Skin of body (tissue), 1 donor: ENCODE measurements at regions not wholly inside any gene's neighbourhood (a gene's known extent, or its start where the extent isn't known, plus 50 kb on each side); places are given as distances from the start of the nearest gene placed in this dataset.

Source experiments
- DNase-seq: peaks from one replicate; lab custom pipeline; 2025; lab: John Stamatoyannopoulos, UW

DNA sequence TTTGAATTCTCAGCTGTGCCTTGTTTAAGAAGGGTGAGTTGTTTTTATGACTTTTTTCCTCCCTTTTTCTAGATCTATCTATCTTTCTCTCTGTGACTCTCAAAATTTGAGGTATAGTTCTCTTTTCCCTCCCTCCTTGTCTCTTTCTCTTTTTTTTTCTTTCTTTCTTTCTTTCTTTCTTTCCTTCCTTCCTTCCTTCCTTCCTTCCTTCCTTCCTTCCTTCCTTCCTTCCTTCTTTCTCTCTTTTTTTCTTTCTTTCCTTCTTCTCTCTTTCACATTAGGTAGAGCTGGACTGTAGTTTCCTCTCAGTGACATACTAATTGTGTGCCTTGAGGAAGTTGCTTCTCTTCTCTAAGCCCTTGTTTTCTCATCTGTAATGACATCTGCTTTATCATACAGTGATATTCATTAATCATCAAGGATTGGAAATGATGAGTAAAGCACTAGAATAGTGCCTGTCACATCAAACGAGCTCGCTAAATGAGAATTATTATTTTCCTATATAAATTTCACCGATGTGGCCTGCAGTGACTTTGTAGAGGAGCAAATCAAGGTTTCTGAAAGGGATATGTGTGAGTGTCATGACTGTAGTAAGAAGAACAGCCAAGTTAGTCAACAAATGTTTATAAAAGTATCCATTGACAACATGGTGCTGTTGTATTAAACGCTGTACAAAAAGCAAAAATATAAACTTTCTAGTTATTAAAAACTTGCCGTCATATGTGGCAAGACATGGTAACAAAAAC lies 78.9 kb upstream of the SLC38A2 start:
- no peak for DNase-seq

DNA sequence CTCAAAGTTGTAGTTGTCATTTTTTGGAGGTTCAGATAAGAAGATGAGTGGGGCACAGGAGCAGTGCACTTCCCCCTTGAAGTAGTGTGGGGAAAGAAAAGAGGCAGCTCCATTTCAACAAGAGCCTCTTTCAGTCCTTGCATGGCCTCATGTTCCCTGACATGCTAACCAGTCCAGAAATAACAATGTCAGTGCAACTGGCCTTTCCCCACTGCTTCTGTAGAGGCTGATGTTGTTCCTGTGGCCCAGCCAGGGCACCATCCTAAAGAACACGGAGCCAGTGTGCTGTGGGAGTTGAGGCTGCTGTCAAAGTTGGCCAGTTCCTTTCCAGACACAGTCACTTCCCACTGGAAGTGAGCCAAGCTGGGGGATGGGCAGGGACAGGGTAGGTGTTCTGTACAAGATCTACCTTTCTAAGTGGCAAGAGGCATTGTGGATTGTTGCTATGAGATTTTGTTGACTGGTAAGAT lies 77.7 kb upstream of the SLC38A2 start:
- DNase-seq: no peak

DNA sequence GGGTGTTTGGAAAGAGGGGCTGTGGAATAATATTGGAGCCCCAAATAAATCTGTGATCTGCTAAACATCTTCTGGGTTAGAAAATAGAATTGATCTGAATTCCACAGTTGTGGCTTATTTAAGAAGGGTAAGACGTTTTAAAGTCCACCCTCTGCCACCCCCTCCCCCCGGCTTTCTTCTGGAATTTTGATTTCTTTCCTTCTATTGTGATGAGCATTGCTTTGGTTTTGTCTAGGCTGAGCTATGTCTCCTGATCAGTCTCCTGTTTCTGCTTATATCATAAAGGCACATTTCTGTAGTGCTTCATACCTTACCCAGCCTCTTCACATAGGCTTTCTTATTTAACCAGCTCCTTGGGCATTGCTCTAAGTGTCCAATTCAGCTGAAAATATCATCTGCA lies 77.3 kb upstream of the SLC38A2 start:
- no peak for DNase-seq

DNA sequence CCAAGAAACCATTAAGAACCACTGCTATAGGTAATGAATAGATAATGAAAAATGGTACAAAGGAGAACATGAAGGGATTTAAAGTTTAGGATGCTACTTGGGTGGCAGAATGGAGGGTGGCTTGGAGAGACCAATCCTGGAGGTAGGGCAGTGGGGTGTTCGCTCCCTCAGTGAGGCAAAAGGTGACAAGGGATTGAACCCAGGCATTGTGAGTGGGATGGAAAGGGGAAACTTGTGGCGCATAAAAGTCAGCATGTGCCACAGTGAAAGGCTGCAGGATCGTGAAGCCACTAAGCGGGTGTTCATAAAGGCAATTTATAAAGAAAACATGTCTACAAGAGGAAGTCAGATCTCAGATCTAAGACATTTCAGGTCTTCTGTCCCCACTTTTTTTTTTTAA lies 76.7 kb upstream of the SLC38A2 start:
- no peak for DNase-seq

DNA sequence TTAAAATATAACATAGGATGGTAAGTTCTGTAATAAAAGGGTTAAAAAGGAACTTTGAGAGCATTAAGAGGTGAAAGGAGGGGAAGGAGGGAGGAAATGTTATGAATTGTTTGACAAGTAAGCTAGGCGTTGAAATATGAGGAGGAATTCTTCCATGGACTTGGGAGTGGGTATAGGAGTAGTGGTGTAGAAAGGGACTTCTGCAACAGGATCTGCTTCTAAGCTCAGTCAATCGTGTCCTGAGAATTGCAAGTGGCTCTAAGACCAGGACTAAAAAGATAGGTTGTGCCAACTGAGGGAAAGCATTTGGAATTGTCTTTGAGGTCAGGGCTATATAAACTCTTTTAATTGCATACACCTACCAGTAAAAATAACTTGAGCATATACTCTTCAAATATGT lies 74.1 kb upstream of the SLC38A2 start:
- no peak for DNase-seq

DNA sequence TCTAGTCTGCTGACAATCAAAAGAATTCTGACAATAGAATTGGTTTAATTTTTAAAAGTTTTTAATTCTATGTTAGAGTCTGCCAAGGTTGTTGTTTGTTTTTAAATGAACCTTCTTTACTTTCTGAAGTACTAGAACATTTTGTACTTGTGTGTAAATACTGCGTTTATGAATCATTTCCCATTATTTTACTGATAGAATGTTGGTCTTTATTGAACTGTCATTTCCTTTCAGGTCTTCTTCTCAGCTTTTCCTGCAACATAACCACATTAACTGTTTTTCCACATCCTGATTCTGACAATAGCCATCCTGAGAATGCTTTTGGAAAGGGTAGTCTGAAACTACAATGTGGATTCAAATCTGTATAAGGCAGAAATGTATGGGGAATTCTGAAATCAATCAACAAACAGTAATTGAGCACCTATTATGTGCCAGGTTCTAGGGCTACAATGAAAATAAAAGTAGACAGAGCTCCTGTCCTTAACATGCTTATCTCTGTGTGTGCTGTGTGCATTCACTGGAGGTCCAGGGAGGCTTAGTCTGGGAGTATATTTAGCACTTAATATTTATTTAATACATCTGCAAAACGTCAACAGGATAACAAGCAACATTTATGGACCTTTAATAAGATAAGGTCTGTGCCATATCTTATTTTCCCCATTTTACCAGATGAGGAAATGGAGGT lies 73.1 kb upstream of the SLC38A2 start:
- no peak for DNase-seq

DNA sequence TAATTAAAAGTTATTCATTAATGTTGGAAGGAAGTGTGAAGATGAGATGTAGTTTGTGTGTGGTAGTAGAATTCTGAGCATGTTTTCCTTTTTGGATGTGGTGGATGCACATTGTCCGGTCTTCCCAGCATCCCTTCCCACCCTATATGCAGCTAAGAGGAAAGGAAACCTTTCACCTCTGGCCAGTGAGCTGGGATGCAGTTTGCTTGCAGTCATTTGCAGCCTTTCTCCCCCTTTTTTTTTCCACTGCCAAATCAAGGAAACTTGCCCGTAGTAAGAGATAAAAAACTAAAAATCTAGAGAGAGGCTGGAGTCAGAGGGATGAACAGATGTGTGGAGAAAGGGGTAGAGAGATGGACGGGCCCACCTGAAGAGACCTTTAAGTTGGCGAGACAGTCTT lies 72.5 kb upstream of the SLC38A2 start:
- DNase-seq: no peak

DNA sequence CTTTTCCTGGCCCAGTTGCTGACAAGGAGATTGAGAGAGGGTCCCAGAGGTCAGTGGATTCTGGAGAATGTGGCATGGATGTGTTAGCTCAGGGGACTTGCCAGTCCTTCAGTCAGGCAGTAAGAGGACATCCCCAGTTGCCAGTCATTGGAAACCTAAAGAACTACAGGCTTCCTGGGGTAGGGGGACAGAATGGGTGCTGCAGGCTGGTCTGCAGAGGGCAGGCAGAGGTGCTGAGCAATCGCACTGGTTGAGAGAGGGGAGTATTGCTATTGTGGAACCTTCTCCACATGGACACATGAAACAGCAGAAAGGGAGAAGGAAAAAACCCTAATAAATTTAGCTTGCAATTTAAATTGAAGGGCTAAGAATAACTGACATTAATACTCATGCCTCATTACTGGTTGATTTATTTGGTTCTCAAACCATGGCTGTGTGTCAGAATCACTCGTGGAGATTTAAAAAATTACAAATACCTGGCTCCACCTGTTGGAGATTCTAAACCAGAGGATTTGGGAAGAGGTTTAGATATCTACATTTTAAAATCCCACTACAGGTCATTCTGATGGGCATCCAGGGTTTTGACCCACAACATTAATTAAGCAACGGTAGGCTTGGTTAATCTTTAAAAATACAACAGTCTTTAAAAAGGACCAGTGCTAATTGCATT lies 71.2 kb upstream of the SLC38A2 start:
- DNase-seq: no peak

DNA sequence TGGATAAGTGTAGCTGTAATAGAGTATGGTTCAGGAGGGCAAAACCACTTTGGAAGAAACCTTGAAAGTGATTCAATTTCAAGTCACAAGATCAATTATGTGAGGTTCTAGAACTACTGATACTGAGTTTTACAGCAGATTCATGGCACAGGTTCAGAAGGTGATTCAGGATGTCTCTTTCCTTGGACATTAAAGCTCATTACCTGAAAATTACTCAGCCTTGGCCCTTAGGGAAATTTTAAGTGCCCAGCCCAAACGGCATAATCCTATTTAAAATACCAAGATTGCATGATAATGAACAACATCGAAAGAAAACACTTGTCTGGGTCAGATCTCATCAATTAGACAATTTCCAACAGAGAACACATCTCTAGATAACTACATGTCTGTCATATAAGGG lies 70.2 kb upstream of the SLC38A2 start:
- DNase-seq: no peak

DNA sequence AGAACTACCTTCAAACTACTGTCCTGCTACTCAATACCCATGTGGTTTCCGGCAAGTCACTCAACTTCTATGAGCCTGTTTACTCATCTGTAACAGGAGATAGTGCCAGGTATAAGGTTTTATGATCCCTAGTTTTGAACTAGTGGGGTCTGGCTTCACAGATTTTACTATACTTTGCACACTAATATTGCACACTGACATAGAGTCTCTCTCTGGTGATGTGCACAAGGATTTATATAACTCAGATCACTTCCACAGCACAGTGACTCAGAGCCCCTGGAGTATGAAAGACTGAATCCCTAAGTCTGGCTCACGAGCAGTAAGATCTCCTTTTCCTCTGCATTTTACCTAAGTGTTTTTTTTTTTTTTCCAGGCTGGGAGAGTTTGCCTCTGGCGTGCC lies 69.7 kb upstream of the SLC38A2 start:
- DNase-seq: no peak

DNA sequence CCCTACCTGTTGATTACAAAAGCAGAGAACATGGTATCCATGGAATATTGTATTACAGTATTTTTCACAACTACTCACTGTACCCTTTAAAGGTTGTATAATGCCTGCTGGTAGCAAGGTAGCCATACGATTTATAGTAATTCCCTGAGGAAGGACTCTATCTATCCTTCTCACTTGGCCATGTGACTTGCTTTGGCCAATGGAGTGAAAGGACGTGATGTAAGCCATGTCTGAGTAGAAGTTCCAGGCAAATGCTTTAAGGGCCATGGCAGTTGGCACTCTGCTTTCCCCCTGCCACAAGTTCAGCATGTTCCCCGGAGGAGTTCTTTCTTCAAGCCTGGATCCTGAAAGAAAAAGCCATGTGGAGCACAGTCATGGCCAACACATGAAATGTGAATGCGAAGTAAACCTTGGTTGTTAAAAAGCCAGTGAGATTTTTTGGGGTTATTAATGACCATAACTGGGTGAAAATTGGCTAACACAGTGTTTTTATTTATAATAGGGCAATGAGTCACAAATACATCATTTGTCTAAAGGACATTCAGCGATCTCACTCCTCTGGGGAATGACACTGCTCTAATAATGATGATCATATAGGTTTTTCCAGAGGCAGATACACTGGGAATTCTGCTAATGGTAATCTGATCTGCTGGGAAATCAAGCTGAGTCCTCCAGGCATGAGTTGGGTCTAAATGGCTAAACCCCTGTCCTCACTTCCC lies 67.4 kb upstream of the SLC38A2 start:
- DNase-seq: no peak

DNA sequence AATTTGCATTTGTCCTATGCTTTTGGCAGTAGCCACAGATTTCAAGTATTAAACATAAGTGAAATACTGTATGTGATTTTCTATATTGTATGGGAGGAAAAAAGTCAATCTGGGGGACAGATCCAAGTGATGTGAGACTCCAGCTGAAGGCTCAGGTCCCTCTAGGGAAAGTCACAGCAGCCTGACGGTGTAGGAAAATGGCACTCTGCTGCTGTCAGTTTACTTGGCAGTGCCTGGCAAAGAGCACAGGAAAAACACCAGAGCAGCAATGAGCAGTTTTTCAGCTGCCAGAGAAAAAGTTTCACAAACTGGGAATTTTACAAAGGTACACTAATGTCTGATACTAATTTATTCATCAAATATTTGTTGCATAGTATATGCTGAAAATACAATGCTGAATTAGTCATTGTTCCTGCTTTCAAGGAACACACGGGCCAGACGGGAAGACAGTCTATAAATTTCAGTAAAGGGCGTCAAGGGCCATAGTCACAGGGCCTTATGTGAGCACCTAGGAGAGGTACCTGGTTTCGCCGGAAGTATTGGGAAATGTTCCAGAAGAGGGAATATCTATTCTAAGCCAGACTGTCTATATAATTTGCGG lies 66.2 kb upstream of the SLC38A2 start:
- no peak for DNase-seq

DNA sequence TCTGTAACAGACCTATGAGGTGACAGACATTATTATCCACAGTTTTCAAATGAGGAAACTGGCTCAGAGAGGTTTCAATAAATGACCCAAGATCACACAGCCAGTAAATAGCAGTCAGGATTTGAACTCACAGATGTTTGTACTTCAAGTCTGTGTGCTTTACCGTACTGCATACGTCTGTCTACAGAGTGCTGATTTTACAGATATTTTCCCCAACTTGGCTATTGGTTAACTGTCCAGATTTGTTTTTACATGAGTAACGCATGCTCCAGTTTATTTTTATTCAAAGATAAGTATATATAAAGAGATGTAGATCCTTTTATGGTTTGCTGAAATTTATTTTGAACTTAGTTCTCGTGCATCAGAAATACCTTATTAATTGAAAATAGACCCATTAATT lies 65.7 kb upstream of the SLC38A2 start:
- DNase-seq: no peak

DNA sequence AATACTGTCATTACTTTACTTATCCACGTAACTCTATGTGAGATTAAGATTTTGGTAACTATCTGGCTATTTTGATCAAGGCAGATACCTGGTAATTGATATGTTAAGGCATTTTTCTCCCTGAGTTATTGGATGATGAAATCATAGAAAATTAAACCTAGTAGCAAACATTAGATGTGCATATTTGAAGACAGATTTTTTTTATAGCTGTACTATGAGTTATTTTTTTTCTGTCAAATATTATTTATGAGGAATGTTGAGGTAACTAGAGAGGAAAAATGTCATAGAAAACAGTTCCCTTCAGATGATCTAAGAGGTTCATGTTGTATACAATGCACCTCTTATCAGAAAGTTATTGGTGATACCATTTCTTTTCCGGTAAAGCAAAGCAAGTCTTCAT lies 64.9 kb upstream of the SLC38A2 start:
- no peak for DNase-seq

DNA sequence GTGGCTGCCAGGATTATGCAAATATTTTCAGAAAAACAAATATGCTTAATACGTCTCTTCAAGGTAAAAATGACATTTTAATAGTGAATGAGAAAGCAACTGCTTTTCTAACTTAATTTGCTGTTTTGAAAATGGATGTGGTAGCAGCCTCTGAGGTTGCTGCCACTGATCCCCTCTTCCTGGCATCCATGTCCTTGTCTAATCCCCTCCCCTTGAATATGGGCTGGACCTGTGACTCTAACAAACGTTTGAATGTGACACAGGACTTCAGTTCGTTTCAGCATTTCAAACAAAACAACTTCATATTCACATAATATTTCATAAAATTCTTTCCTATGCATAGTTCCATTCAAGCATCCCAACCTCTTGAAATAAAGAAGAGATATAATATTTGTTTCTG lies 64.2 kb upstream of the SLC38A2 start:
- DNase-seq: no peak

DNA sequence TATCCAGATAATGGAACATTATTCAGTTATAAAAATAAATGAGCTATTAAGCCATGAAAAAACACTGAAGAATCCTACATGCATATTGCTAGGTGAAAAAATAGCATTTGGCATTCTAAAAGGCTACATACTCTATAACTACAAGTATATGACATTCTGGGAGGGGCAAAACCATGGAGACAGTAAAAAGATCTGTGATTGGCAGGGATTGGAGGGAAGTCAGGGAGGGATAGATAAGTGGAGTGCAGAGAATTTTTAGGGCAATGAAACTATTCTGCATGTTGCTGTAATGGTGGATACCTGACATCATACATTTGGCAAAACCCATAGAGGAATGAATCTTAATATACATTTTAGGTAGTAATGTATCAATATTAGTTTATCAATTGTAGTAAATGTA lies 63.1 kb upstream of the SLC38A2 start:
- no peak for DNase-seq

DNA sequence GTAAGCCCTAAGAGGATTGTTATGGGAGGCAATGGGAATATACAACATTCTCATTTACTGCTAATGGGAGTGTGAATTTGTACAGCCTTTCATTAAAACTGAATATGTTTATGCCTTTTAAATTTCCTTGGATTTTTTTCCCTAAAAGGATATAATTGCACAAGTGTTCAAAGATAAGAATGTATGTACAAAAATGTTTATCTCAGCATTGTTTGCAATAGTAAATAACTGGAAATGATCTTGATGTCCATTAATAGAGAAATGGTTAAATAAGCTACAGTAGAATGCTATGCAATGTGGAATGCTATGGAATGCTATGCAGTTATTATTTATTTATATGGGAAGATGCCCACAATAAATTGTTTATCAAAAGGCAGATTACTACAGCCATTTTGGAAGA lies 62.5 kb upstream of the SLC38A2 start:
- DNase-seq: no peak

DNA sequence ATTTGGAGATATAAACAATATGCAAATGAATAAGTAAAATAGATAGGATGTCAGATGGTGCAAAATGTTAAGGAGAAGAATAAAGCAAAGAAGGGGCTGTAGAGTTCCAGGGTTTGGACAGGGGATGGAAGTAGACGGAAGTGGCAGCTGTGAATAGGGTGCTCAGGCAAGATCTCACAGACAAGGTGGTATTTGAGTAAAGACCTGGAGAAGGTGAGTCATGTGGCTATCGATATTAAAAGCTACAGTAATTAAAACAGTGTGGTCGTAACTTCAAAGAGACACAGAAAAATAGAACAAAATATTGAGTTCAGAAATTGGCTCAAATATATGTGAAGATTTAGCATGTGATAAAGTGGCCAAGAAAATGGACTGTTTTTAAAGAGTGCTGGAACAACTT lies 61.3 kb upstream of the SLC38A2 start:
- DNase-seq: no peak

DNA sequence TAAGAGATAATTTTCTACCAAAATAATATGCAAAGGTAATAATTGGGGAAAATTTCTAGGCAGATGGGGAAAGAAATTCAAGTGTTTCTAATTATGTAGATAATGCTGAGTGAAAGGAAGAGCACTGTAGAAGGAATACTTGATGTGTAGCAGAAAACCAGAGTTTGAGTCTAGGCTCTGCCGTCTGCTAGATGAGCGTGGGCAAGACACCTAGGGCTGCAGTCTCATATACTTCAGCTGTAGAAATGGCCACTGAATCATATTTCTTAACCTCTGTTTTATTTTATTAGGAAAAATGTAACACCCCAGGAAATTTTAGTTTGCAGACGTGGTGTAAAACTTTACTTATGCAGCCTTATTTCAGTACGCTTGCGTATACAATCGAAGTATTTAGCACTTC lies 59.8 kb upstream of the SLC38A2 start:
- no peak for DNase-seq

DNA sequence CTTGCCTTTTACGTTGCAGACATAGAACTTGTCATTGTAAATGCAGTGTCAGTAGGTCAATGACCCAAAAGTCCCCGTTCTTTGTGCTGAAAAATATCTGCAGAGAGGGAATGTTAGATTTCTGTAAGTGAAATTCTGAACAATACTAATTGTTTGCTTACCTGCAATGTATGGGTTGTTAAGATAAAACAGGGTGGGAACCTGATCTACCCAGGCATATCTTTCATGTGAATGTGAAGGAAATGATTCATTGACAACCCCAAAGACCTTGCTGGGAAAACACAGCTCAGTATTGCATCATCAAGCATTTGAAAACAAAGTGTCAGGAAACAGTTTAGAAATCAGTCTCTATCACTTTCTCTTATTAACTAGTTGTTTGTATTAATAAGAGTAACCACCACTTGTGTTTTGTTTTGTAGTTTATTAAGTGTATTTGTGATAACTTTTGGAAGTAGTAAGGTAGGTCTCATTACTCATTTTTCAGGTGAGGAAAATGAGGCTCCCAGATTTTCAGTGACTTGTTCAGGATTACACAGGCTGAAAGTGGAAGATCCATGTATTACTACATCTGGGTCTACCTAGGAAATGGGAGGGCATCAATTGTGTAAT lies 57.9 kb upstream of the SLC38A2 start:
- DNase-seq: peak; percentile 46
